PC-9 (cell line): ENCODE measurements at regions not wholly inside any gene's neighbourhood (a gene's known extent, or its start where the extent isn't known, plus 50 kb on each side); places are given as distances from the start of the nearest gene placed in this dataset.

Experiments used
- BruUV-seq: library from RNA; stranded (reverse); fragments of 400-500 nt; replicated peaks from 2 replicates; lab custom pipeline; 2021; lab: Mats Ljungman, UMichigan
- CTCF ChIA-PET: fragments of 300-600 bp; sonication (Branson Sonifier 250); formaldehyde crosslinking; loops from one replicate; lab custom pipeline; 2022; ENCODE audit warnings: antibody characterized with exemption; lab: Charles Lee
- POLR2A ChIA-PET: fragments of 300-600 bp; sonication (Branson Sonifier 250); formaldehyde crosslinking; loops from one replicate; lab custom pipeline; 2022; ENCODE audit warnings: antibody characterized with exemption; ENCODE audit not compliant: unreplicated experiment; lab: Charles Lee
- DNase-seq, 2 experiments: peaks; one replicate each; pipeline versions ENCODE4 v3.0.0 to v3.0.0-alpha.2; 2015 to 2022; ENCODE audit warnings: mixed read lengths in 1 of 2
- H2AFZ ChIP-seq: fragments of 200-600 bp; sonication (generic); 2 replicates; pipeline ENCODE4 v1.8.1; 2017; ENCODE audit warnings: antibody characterized with exemption
- H3F3A ChIP-seq: fragments of 200-600 bp; sonication (generic); 2 replicates; pipeline ENCODE4 v1.8.1; 2017; ENCODE audit warnings: antibody characterized with exemption, mild to moderate bottlenecking, low read depth; ENCODE audit not compliant: insufficient read depth
- H3K27ac ChIP-seq: fragments of 200-600 bp; sonication (generic); 2 replicates; pipeline ENCODE4 v1.6.1; 2016; ENCODE audit warnings: mixed run types
- H3K27me3 ChIP-seq: fragments of 200-600 bp; sonication (generic); 2 replicates; pipeline ENCODE4 v1.6.1; 2016; ENCODE audit warnings: low read depth, mixed run types; ENCODE audit not compliant: insufficient read depth
- H3K36me3 ChIP-seq: fragments of 200-600 bp; sonication (generic); 2 replicates; pipeline ENCODE4 v1.6.1; 2016; ENCODE audit warnings: low read depth, mixed run types
- H3K4me1 ChIP-seq: fragments of 200-600 bp; sonication (generic); replicated peaks from 2 replicates; pipeline ENCODE4 v1.6.1; 2016; ENCODE audit warnings: mixed run types; ENCODE audit not compliant: insufficient read depth
- H3K4me2 ChIP-seq: fragments of 200-600 bp; sonication (generic); 2 replicates; pipeline ENCODE4 v1.6.1; 2017; ENCODE audit warnings: mixed run types
- H3K4me3 ChIP-seq: fragments of 200-600 bp; sonication (generic); 2 replicates; pipeline ENCODE4 v1.6.1; 2016; ENCODE audit warnings: mixed run types
- H3K79me2 ChIP-seq: fragments of 200-600 bp; sonication (generic); 2 replicates; pipeline ENCODE4 v1.6.1; 2017; ENCODE audit warnings: low read depth, mixed run types
- H3K9me2 ChIP-seq: fragments of 200-600 bp; sonication (generic); 2 replicates; pipeline ENCODE4 v1.8.1; 2017; ENCODE audit warnings: mild to moderate bottlenecking; ENCODE audit not compliant: insufficient read depth
- H3K9me3 ChIP-seq: fragments of 200-600 bp; sonication (generic); 2 replicates; pipeline ENCODE4 v1.8.1; 2016; ENCODE audit warnings: low read depth; ENCODE audit not compliant: insufficient read depth
- H4K20me1 ChIP-seq: fragments of 200-600 bp; sonication (generic); 2 replicates; pipeline ENCODE4 v1.8.1; 2017; ENCODE audit not compliant: insufficient read depth
- CTCF ChIP-seq: fragments of 200-600 bp; sonication (generic); conservative IDR thresholded peaks from 2 replicates; pipeline ENCODE4 v1.6.1; 2017; ENCODE audit warnings: mixed run types, antibody characterized with exemption, mild to moderate bottlenecking, moderate library complexity
- EZH2 ChIP-seq: fragments of 200-600 bp; sonication (generic); IDR thresholded peaks from 2 replicates; pipeline ENCODE4 v1.8.0; 2017; ENCODE audit warnings: antibody characterized with exemption, low read depth
- intact Hi-C: fragments of 100-400 bp; cut with micrococcal nuclease; formaldehyde crosslinking; loops from one replicate; pipeline ENCODE4 v1.10.0; 2022; ENCODE audit not compliant: unreplicated experiment

DNA sequence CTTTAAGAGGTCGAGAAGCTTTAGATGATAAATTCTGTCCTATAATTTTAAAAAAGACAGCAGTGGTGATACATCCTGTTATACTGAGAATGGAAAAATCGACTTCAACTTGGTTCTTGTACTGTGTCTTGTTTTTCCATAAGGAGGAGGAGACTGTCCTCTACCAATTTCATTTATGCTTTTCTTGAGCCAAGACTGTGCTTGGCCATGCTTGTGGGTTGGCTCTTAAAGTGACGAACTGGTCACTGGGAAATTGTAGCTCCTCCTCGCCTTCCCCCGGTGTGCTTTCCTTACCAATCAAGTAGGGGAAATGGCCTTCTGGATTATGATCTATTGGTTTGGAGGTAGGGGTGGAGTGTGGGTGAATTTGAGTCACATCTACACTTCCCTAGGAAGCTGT is 67.1 kb upstream of the HSPB3 start:
- no peaks in the 10 kb centered on the region for H3F3A ChIP-seq
- H3K4me1 ChIP-seq: no peaks in the 10 kb centered on the region
- H2AFZ ChIP-seq: no peak overlapping the region
- DNase-seq: no peak
- no peak overlapping the region for H3K4me3 ChIP-seq
- H4K20me1 ChIP-seq: no peaks in the 10 kb centered on the region
- H3K9me3 ChIP-seq: no peaks in the 10 kb centered on the region
- ChIA-PET POLR2A (no interaction called here), CTCF (no interaction called here)
- intact Hi-C loops: no loop called here
- H3K79me2 ChIP-seq: no peaks in the 10 kb centered on the region
- H3K9me2 ChIP-seq: no peaks in the 10 kb centered on the region
- TF ChIP-seq EZH2 (no peak), CTCF (no peak)
- H3K36me3 ChIP-seq: no peaks in the 10 kb centered on the region
- H3K27ac ChIP-seq: no peak overlapping the region
- H3K4me2 ChIP-seq: no peak overlapping the region
- no peaks in the 10 kb centered on the region for H3K27me3 ChIP-seq
- BruUV-seq: no TSS peak

- H3F3A ChIP-seq: no peaks in the 10 kb centered on the region
- H4K20me1 ChIP-seq: no peaks in the 10 kb centered on the region
- CTCF ChIA-PET: no interaction called here
- no peaks in the 10 kb centered on the region for H3K4me1 ChIP-seq
- H3K9me2 ChIP-seq: no peaks in the 10 kb centered on the region
- DNase-seq: no peak
- H3K27me3 ChIP-seq: no peaks in the 10 kb centered on the region
- no peak overlapping the region for H2AFZ ChIP-seq
- intact Hi-C loops: no loop called here
- TF ChIP-seq EZH2 (no peak), CTCF (no peak)
- no peak overlapping the region for H3K27ac ChIP-seq
- no peaks in the 10 kb centered on the region for H3K36me3 ChIP-seq
- H3K9me3 ChIP-seq: no peaks in the 10 kb centered on the region
- POLR2A ChIA-PET: no interaction called here
- H3K79me2 ChIP-seq: no peaks in the 10 kb centered on the region
- no peak overlapping the region for H3K4me2 ChIP-seq
- H3K4me3 ChIP-seq: no peak overlapping the region
- no TSS peak for BruUV-seq
Observed at GRCh38 chr5:54387659-54388232, 67.8 kb upstream of the HSPB3 start.

DNA sequence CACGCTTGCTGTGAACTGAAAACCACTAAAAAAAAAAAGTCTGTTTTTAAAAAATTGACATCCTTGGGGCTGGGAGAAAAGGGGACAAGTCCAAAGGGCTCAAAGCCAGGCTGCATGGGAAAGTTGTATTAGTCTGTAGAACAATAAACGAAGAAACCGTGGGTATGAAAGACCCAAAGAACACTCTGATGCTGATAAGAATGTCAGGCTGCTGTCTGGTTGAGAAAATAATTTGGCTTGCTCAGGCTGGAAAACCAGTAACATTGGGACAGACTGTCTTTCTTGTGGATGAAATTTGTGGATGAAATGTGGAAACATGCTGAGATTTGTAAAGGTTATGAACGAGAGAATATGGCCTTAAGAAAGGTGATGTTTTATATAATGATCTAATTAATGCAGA is 68.5 kb upstream of the HSPB3 start:
- H4K20me1 ChIP-seq: no peaks in the 10 kb centered on the region
- POLR2A ChIA-PET: no interaction called here

More for the DNA sequence above, 68.5 kb upstream of the HSPB3 start:
- H3K79me2 ChIP-seq: no peaks in the 10 kb centered on the region
- H3K36me3 ChIP-seq: no peaks in the 10 kb centered on the region
- CTCF ChIA-PET: no interaction called here
- H3K4me1 ChIP-seq: no peaks in the 10 kb centered on the region
- no TSS peak for BruUV-seq
- TF ChIP-seq EZH2 (no peak), CTCF (no peak)
- no peak overlapping the region for H3K4me3 ChIP-seq
- H3F3A ChIP-seq: no peaks in the 10 kb centered on the region
- no peaks in the 10 kb centered on the region for H3K9me2 ChIP-seq
- DNase-seq: no peak
- H3K9me3 ChIP-seq: no peaks in the 10 kb centered on the region
- no peaks in the 10 kb centered on the region for H3K27me3 ChIP-seq
- H2AFZ ChIP-seq: no peak overlapping the region
- intact Hi-C loops: no loop called here
- no peak overlapping the region for H3K27ac ChIP-seq
- no peak overlapping the region for H3K4me2 ChIP-seq
